IMR-90 (cell line): ENCODE measurements at regions not wholly inside any gene's neighbourhood (a gene's known extent, or its start where the extent isn't known, plus 50 kb on each side); places are given as distances from the start of the nearest gene placed in this dataset.

Source experiments
- ATAC-seq: fragments of 200-7000 bp; cut with Tn5 transposase; 2 replicates; pipeline ENCODE4 v1.9.1; 2020; ENCODE audit warnings: low read depth, mild to moderate bottlenecking, moderate library complexity
- BruUV-seq: library from RNA; stranded (reverse); fragments of 400-500 nt; replicated peaks from 2 replicates; lab custom pipeline; 2021; lab: Mats Ljungman, UMichigan
- CTCF ChIA-PET: fragments of 300-600 bp; formaldehyde crosslinking; extraction: SDS; loops from one replicate; lab custom pipeline; 2021; ENCODE audit warnings: antibody characterized with exemption; lab: Yijun Ruan, JAX
- POLR2A ChIA-PET: fragments of 300-600 bp; sonication (Branson Sonifier 250); formaldehyde crosslinking; loops from one replicate; lab custom pipeline; 2022; ENCODE audit warnings: antibody characterized with exemption; ENCODE audit not compliant: unreplicated experiment; lab: Charles Lee
- DNase-seq: peaks from one replicate; pipeline ENCODE4 v3.0.0; 2013
- H2AFZ ChIP-seq: replicated peaks from 2 replicates; pipeline ENCODE3; 2013; ENCODE audit warnings: low read length, mild to moderate bottlenecking; ENCODE audit not compliant: poor library complexity
- H2AK5ac ChIP-seq: 2 replicates; pipeline ENCODE4 v1.6.1; 2013; ENCODE audit warnings: low read depth, low read length, inconsistent platforms
- H2AK9ac ChIP-seq: replicated peaks from 2 replicates; pipeline ENCODE3; 2013; ENCODE audit warnings: mild to moderate bottlenecking, low read depth, low read length, moderate library complexity; ENCODE audit not compliant: poor library complexity
- H2BK120ac ChIP-seq: 2 replicates; pipeline ENCODE4 v1.6.1; 2013; ENCODE audit warnings: low read depth, low read length, inconsistent platforms
- H2BK15ac ChIP-seq: 3 replicates; pipeline ENCODE4 v1.6.1; 2013; ENCODE audit warnings: low read depth, low read length, inconsistent platforms
- H2BK20ac ChIP-seq: 2 replicates; pipeline ENCODE4 v1.6.1; 2013; ENCODE audit warnings: low read depth, mild to moderate bottlenecking, inconsistent platforms, low read length, moderate library complexity
- H2BK5ac ChIP-seq: 2 replicates; pipeline ENCODE4 v1.6.1; 2013; ENCODE audit warnings: mild to moderate bottlenecking, low read depth, low read length, inconsistent platforms; ENCODE audit not compliant: poor library complexity, severe bottlenecking
- H3K14ac ChIP-seq: replicated peaks from 2 replicates; pipeline ENCODE4 v1.6.1; 2013; ENCODE audit warnings: low read depth, low read length, inconsistent platforms
- H3K18ac ChIP-seq: 2 replicates; pipeline ENCODE4 v1.6.1; 2013; ENCODE audit warnings: low read depth, low read length, control low read depth
- H3K23ac ChIP-seq: 2 replicates; pipeline ENCODE4 v1.6.1; 2013; ENCODE audit warnings: low read depth, low read length, inconsistent platforms
- H3K27ac ChIP-seq: 2 replicates; pipeline ENCODE4 v1.5.1; 2013; ENCODE audit warnings: mild to moderate bottlenecking, control low read depth, low read length; ENCODE audit not compliant: insufficient read depth
- H3K27me3 ChIP-seq: 2 replicates; pipeline ENCODE4 v1.6.1; 2013; ENCODE audit warnings: low read length; ENCODE audit not compliant: control insufficient read depth, insufficient read depth
- H3K36me3 ChIP-seq: 2 replicates; pipeline ENCODE4 v1.6.1; 2013; ENCODE audit warnings: low read length, mixed read lengths; ENCODE audit not compliant: control insufficient read depth, insufficient read depth
- H3K4ac ChIP-seq: 2 replicates; pipeline ENCODE4 v1.6.1; 2013; ENCODE audit warnings: low read depth, low read length, inconsistent platforms
- H3K4me1 ChIP-seq: 2 replicates; pipeline ENCODE4 v1.6.1; 2013; ENCODE audit warnings: low read length, mixed read lengths; ENCODE audit not compliant: control insufficient read depth, insufficient read depth
- H3K4me2 ChIP-seq: 2 replicates; pipeline ENCODE4 v1.6.1; 2013; ENCODE audit warnings: low read depth, mild to moderate bottlenecking, control low read depth, low read length, moderate library complexity
- H3K4me3 ChIP-seq: 2 replicates; pipeline ENCODE4 v1.5.1; 2013; ENCODE audit warnings: low read depth, mild to moderate bottlenecking, control low read depth, low read length, moderate library complexity; ENCODE audit not compliant: insufficient read depth
- H3K56ac ChIP-seq: 2 replicates; pipeline ENCODE4 v1.6.1; 2013; ENCODE audit warnings: low read length, inconsistent platforms; ENCODE audit not compliant: insufficient read depth; ENCODE audit errors: extremely low read depth
- H3K79me1 ChIP-seq, 2 experiments: 2 replicates each; pipeline ENCODE4 v1.6.1; 2013; ENCODE audit warnings: low read length in 2 of 2, inconsistent platforms in 1 of 2, low read depth in 1 of 2
- H3K9ac ChIP-seq: 2 replicates; pipeline ENCODE4 v1.6.1; 2013; ENCODE audit warnings: low read depth, low read length, control low read depth
- H3K9me1 ChIP-seq: 2 replicates; pipeline ENCODE4 v1.6.1; 2013; ENCODE audit warnings: low read length, inconsistent platforms; ENCODE audit not compliant: insufficient read depth
- H3K9me3 ChIP-seq: 2 replicates; pipeline ENCODE4 v1.6.1; 2013; ENCODE audit warnings: low read length; ENCODE audit not compliant: control insufficient read depth, insufficient read depth
- H4K20me1 ChIP-seq: 2 replicates; pipeline ENCODE4 v1.6.1; 2013; ENCODE audit warnings: low read length, inconsistent platforms; ENCODE audit not compliant: insufficient read depth
- H4K5ac ChIP-seq: 2 replicates; pipeline ENCODE4 v1.6.1; 2013; ENCODE audit warnings: mild to moderate bottlenecking, low read depth, low read length, control low read depth
- H4K8ac ChIP-seq, 2 experiments: 2 replicates each; pipeline ENCODE4 v1.6.1; 2013; ENCODE audit warnings: low read depth in 2 of 2, low read length in 2 of 2, control low read depth in 1 of 2, inconsistent platforms in 1 of 2
- H4K91ac ChIP-seq: 2 replicates; pipeline ENCODE4 v1.6.1; 2013; ENCODE audit warnings: low read depth, low read length, inconsistent platforms; ENCODE audit not compliant: insufficient read depth
- BHLHE40 ChIP-seq: fragments of 150-350 bp; IDR thresholded peaks from 2 replicates; pipeline ENCODE4 v1.6.1; 2016; ENCODE audit warnings: mild to moderate bottlenecking, low read depth, low read length
- CEBPB ChIP-seq: IDR thresholded peaks from 2 replicates; pipeline ENCODE4 v1.6.1; 2012; ENCODE audit warnings: low read depth, low read length, improper control_type of control experiment
- RAD21 ChIP-seq: IDR thresholded peaks from 2 replicates; pipeline ENCODE4 v1.6.1; 2012; ENCODE audit warnings: low read length, improper control_type of control experiment
- SMC3 ChIP-seq: fragments of 150-350 bp; IDR thresholded peaks from 2 replicates; pipeline ENCODE4 v1.6.1; 2016; ENCODE audit warnings: low read depth, mild to moderate bottlenecking, antibody characterized with exemption, low read length, moderate library complexity
- WGBS, 2 experiments: methylation state at CpG; one replicate each; pipeline versions ENCODE4 v1.1.5 to v1.1.7; 2013; ENCODE audit warnings: missing lambda C conversion rate in 2 of 2; ENCODE audit not compliant: insufficient read length in 1 of 2; ENCODE audit errors: extremely low coverage in 2 of 2; 5-methylcytosine and 5-hydroxymethylcytosine counted together
- dilution Hi-C: fragments of 300-500 bp; cut with HindIII; formaldehyde crosslinking; loops from one replicate; pipeline ENCODE4 v1.14.3; 2018; ENCODE audit warnings: low sequenced_read_pairs; ENCODE audit not compliant: unreplicated experiment
- in situ Hi-C: fragments of 300-500 bp; cut with MboI; formaldehyde crosslinking; loops from 3 replicates; pipeline ENCODE4 v1.14.3; 2019; ENCODE audit warnings: low sequenced_read_pairs, inconsistent platforms, mixed read lengths
- intact Hi-C: fragments of 100-400 bp; cut with micrococcal nuclease; formaldehyde crosslinking; loops from 2 replicates; pipeline ENCODE4 v1.10.0; 2022
- TF ChIP-seq, protein P1 (sequence below): conservative IDR thresholded peaks from 2 replicates; pipeline ENCODE4 v1.5.1; 2012; ENCODE audit warnings: mild to moderate bottlenecking, low read depth, low read length, improper control_type of control experiment
- TF ChIP-seq, protein P2 (sequence below): fragments of 150-350 bp; IDR thresholded peaks from 2 replicates; pipeline ENCODE4 v1.6.1; 2017; ENCODE audit warnings: mild to moderate bottlenecking, antibody characterized with exemption, low read length, low read depth

DNA sequence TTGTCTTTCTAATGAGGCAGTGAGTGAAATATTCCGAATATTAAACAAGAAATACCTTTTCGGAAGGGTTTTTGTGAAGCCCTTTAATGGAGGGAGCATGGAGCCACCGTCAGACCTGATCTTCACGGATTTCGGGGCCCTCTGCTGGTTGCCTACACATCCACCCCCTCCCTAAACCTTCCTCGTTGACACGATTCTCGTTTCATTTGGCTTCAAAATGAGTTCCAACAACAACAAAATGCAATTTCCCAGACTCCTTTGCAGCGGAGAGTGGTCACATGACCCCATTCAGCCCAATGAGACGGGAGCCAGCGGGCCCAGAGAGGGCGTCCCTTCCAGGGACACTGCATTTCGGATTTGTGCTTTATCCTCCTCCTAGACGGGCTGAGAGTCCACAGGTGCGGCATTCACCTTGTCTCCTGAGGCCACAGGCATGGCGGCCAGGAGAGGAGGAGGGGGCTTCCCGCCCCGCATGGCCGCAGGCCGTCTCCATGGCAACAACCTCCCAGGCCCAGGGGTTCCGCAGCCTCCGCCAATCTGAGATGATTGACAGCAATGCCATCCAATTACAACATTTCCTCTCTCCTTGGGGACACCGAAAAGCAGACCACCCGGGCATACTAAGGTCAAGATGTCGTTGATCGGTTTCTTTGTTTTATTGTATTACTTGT, 259.8 kb downstream of the C16orf95 start:
- intact Hi-C loops, result no loop called here

More for the DNA sequence above, 259.8 kb downstream of the C16orf95 start:
- dilution Hi-C loops, result no loop called here
- Histone ChIP-seq H3K4me2 (no peak overlapping the region), H2BK15ac (no peak overlapping the region), H3K27me3 (peaks cover 6% of the 10 kb centered on the region), H2AK5ac (no peak overlapping the region), H3K14ac (no peak overlapping the region), H2AK9ac (no peak overlapping the region), H2AFZ (no peak overlapping the region), H3K4me1 (no peaks in the 10 kb centered on the region; the same call in 1 of the 2 replicates), H4K91ac (no peak overlapping the region), H3K36me3 (no peaks in the 10 kb centered on the region), H3K23ac (no peak overlapping the region), H3K9me1 (no peaks in the 10 kb centered on the region), H3K18ac (no peak overlapping the region), H2BK5ac (no peak overlapping the region), H3K4me3 (no peak overlapping the region), H2BK20ac (no peak overlapping the region), H4K5ac (no peak overlapping the region), H3K27ac (no peak overlapping the region), H3K9ac (no peak overlapping the region), H3K79me1 (no peaks in the 10 kb centered on the region), H2BK120ac (no peak overlapping the region), H4K8ac (no peak overlapping the region), H3K4ac (no peak overlapping the region), H3K9me3 (peaks cover 3% of the 10 kb centered on the region; the same call in 1 of the 2 replicates), H4K20me1 (no peaks in the 10 kb centered on the region), H3K56ac (no peak overlapping the region)
- ChIA-PET POLR2A (no interaction called here), CTCF (no interaction called here)
- WGBS, 2 experiments, result 95% methylated on average over 6 of the region's 26 CpGs; no CpG with 5 or more reads in 1 of the 2 experiments
- no peak for TF ChIP-seq RAD21
- TF ChIP-seq CEBPB, result no peak
- TF ChIP-seq SMC3, result peak; percentile 23; the same call in 1 of the 2 replicates
- TF ChIP-seq, protein P1, sequence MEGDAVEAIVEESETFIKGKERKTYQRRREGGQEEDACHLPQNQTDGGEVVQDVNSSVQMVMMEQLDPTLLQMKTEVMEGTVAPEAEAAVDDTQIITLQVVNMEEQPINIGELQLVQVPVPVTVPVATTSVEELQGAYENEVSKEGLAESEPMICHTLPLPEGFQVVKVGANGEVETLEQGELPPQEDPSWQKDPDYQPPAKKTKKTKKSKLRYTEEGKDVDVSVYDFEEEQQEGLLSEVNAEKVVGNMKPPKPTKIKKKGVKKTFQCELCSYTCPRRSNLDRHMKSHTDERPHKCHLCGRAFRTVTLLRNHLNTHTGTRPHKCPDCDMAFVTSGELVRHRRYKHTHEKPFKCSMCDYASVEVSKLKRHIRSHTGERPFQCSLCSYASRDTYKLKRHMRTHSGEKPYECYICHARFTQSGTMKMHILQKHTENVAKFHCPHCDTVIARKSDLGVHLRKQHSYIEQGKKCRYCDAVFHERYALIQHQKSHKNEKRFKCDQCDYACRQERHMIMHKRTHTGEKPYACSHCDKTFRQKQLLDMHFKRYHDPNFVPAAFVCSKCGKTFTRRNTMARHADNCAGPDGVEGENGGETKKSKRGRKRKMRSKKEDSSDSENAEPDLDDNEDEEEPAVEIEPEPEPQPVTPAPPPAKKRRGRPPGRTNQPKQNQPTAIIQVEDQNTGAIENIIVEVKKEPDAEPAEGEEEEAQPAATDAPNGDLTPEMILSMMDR, result 0 out of 2 replicates have a peak, but pooled peaks have one; percentile 10
- TF ChIP-seq, protein P2, sequence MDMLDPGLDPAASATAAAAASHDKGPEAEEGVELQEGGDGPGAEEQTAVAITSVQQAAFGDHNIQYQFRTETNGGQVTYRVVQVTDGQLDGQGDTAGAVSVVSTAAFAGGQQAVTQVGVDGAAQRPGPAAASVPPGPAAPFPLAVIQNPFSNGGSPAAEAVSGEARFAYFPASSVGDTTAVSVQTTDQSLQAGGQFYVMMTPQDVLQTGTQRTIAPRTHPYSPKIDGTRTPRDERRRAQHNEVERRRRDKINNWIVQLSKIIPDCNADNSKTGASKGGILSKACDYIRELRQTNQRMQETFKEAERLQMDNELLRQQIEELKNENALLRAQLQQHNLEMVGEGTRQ, result peak; percentile 21; the same call in 1 of the 2 replicates
- no peak for TF ChIP-seq BHLHE40
- DNase-seq, result no peak
- ATAC-seq, result no peak
- no TSS peak for BruUV-seq
- in situ Hi-C loops, result no loop called here
